ENCODE measurements at regions not wholly inside any gene's neighbourhood (a gene's known extent, or its start where the extent isn't known, plus 50 kb on each side); places are given as distances from the start of the nearest gene placed in this dataset.

DNA sequence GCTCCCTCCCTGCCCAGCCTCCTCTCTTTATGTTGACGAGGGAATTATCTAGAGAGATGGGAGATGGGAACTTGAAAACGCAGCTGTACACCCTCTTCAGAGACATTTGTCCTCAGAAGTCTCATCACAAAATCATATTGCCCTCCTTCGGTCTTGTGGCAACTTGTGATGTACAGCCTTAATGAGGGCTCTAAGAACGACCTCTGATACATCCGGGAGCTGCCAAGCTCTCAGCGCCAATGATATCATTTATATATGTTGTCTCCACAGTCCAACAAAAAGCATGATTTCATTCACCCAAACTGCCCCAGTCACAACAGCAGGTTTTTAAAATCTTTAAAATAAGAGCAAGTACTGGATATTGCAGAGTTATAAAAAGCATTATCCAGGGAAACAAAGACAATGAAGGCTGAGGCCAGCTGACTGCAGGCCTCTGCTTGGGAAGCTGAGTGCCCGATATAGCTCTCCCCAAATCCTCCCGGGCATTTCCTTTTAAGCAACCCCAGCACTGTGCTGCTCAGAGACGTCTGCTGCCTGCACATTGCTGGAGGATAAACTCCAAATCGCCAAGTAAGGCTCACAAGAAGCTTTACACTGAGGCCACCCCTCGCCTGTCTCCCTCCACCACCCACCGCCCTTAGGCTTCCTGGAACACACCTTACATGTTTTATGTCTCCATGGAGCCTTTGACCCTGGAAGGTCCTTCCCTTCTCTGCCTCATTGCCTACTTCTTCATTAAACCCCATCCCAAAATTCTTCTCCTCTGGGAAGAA, 236.1 kb downstream of the C1orf94 start:
- TF ChIP-seq, protein P1, sequence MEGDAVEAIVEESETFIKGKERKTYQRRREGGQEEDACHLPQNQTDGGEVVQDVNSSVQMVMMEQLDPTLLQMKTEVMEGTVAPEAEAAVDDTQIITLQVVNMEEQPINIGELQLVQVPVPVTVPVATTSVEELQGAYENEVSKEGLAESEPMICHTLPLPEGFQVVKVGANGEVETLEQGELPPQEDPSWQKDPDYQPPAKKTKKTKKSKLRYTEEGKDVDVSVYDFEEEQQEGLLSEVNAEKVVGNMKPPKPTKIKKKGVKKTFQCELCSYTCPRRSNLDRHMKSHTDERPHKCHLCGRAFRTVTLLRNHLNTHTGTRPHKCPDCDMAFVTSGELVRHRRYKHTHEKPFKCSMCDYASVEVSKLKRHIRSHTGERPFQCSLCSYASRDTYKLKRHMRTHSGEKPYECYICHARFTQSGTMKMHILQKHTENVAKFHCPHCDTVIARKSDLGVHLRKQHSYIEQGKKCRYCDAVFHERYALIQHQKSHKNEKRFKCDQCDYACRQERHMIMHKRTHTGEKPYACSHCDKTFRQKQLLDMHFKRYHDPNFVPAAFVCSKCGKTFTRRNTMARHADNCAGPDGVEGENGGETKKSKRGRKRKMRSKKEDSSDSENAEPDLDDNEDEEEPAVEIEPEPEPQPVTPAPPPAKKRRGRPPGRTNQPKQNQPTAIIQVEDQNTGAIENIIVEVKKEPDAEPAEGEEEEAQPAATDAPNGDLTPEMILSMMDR (IDR thresholded peaks at IDR 0.05): no peak
- no peak for TF ChIP-seq POLR2A (IDR thresholded peaks at IDR 0.05)

Data from lower leg skin (tissue), 3 donors.